GM15510 (cell line): ENCODE measurements at regions not wholly inside any gene's neighbourhood (a gene's known extent, or its start where the extent isn't known, plus 50 kb on each side); places are given as distances from the start of the nearest gene placed in this dataset.

Experiments used
- POLR2A ChIP-seq: IDR thresholded peaks from 3 replicates; pipeline ENCODE4 v1.6.1; 2011; ENCODE audit warnings: borderline replicate concordance; ENCODE audit not compliant: insufficient read length; ENCODE audit errors: extremely low read depth

DNA sequence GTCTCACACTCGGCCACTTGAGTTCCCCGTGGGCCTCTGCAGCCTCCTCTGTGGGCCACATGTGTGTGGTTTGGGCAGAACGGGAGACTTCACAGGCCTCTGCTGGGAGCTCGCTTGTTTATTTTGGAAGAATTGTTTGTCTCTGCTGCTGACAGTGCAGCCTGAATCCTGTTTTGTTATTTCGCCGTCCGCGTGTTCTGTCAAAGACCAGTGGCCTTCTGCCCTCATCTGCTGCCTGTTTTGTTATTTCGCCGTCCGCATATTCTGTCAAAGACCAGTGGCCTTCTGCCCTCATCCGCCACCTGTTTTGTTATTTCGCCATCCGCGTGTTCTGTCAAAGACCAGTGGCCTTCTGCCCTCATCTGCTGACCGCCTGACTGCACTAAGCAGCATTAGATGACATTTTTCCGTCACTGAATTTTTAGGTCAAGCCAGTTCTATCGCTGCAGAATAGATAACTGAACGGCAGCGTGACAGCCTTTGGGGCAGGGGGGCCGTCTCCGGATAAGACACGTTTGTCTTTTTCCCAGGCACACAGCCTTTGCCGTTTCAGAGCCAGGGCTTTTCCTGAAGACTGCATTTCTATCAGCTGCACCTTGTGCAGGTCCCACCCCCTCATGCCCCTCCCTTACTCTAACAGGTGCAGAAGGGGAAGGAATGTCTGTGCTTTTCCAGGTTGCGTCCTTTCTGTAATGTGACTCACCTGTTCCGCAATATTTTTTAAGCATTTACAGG lies 158.5 kb upstream of the AFDN start:
- TF ChIP-seq POLR2A = no peak

DNA sequence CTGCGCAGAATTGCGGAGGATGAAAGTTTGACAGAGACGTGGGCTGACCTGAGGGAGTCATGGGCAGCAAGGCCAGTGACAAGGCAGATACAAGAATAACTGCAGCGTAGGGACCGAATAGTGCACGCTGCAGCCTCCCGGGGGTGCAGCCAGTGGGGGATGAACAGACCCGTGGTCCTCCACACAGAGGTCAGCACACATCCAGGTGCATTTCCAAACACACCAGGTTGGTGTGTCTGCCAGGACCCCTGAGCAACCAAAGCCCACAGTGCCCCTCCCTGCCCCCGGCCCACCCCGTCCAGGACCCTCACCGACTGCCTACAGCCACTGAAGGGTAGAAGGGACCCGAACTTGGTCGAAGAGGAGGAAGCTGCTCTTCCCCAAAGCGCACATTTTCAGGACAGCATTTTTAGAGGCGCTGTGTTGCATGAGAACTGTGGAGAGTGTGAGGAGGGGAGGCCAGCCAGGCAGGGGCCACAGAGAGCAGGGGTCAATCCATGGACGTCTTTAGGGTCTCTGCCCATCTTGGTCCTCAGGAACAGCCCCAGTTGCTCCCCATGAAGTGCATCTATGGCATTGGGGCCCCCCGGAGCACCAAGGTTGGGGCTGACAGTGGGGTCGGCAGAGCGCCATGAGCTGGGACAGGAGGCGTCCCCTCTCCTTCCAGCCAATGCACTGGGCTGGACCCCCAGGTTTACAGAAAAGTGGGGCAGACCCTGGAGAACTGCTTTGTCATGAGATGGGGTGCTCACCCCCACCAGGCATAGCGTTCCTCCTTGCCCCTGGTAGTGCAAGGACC lies 157.8 kb upstream of the AFDN start:
- TF ChIP-seq POLR2A = no peak

GRCh38 chr6:167669553-167669849 lies 157.2 kb upstream of the AFDN start:
- no peak for TF ChIP-seq POLR2A

DNA sequence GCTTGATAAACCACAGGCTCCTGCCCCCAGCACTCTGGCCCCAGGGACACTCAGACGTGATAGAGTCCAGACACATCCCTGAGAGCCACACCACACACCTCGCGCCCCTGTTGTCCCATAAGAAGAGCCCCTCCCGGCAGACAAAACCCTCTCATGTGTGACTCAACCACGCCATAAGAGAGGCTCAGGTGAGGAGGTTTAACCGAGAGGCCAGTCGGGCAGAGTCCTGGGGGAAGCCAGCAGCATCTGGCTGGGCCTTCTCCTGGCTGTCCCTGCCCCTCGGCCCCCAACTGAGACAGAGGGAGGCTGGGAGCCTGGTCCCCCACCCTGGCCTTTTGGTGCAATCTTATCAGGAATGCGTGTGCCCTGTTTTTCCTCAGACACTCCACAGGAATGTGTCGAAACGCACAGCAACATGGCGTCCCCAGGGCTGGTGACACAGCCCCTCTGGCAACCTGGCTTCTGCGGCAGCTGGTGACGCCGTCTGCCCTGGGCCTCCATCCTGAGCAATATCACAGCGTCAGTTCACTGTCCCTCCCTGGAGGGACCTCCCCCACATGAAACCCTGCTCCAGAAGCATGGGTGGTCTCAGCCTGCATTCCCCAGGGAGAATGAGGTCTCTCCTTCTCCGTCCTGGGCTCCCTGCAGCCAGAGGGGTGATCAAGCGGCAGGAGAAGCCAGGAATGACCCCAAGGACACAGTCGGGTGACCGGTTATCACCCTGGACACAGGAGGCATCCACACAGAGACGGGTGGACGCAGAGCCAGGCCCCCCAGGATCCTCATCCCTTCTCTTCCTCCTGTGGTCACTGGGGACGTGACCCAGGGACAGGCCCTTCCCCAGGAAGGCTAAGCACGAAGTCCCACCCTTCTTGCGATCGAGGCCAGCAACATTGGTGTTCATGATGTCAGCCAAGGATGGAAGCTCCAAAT lies 156.6 kb upstream of the AFDN start:
- no peak for TF ChIP-seq POLR2A

GRCh38 chr6:167670938-167671338 lies 155.8 kb upstream of the AFDN start:
- TF ChIP-seq POLR2A = no peak

GRCh38 chr6:167671977-167672687 lies 154.6 kb upstream of the AFDN start:
- no peak for TF ChIP-seq POLR2A

DNA sequence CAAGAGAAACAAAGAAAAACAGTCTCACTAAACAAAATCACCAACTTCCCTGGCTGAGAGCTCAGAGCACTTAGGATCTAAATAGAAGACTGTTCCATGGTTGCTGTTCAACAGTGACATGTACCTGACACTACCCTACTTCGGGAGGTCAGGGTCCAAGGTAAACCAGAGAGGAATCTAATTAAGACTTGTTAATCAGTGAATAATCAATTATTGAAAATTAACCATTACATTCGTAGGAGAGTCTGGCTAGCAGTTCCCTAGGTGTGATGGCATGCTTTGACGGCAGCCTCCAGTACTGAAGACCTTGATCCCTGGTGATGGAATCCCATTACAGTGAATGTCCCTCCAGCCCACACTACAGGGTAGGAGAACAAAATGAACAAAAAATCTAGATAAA lies 154.0 kb upstream of the AFDN start:
- TF ChIP-seq POLR2A = no peak

DNA sequence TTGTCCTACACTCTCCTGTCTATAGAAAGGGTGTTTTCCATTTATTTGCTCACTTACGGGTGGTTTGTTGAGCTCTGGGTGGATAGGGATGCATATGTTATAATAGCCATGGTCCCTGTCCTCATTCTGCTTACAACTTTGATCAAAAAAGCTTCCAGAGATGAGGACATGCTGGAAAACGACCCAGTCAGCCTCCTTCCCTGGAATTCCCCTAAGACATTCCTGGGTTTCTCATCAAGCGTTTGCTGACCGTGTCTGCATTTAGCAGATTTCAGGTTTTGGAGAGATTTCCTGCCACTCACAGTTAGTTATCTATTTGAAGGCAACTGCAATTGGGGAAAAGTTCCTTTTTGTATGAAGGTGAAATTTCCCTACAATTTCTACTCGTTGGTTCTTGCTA lies 152.8 kb upstream of the AFDN start:
- TF ChIP-seq POLR2A = no peak

GRCh38 chr6:167674486-167674885 lies 152.2 kb upstream of the AFDN start:
- TF ChIP-seq POLR2A = no peak

DNA sequence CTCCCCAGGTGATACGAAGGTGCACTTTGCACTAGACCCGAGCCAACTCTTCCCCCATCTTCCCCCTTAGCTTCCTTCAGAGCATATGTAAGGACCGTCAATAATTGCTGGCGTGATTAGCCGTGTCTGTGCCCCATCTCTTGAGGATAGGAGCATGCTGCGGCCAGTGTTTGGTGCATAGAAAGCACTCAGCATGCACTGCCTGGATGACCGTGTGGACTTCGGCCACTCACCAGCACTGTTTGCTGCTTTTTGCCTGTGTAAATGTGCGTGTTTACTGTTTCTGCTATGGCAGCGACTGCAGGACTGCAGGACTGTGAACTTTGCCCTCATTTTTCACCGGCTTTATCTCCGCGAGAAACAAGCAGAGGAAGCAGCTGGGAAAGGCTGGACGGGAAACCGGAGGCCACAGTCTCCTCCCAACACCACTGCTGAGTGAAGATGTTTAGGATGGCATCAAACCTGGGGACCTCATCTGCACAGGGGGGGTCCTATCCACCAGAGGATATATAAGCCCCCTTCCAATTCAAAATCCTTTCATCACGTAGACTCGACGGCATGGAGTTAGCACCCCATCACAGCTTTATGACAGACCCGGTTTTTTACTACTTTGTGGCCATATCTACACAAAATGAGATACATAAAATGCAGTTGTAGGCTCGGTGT lies 150.6 kb upstream of the AFDN start:
- TF ChIP-seq POLR2A = no peak

- no peak for TF ChIP-seq POLR2A
Measured at GRCh38 chr6:167676666-167677421, 149.9 kb upstream of the AFDN start.

DNA sequence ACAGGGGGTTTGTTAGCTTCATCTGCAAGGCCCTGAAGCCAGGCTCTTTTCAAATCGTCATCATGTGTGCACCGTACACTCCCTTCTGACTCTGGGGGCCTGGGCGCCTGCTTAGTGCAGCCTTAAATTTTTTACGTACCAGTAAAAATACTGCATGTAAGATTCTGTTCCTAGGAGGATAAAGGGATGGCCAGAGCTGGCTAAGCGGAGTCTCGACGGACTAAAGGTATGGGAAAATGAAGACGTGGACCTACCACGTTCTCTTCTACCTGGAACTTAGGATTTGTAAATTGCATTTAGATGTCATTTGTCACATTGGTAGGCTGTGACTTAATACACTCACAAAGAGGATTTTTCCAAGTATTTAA lies 149.3 kb upstream of the AFDN start:
- no peak for TF ChIP-seq POLR2A
